Endothelial cell of umbilical vein (primary cell): ENCODE measurements at regions not wholly inside any gene's neighbourhood (a gene's known extent, or its start where the extent isn't known, plus 50 kb on each side); places are given as distances from the start of the nearest gene placed in this dataset.

Experiments used
- CTCF ChIP-seq, 2 donors: IDR thresholded peaks; 1 replicate in 1 of 2; 2 replicates in 1 of 2; pipeline ENCODE4 v1.5.1; 2011; ENCODE audit warnings: low read length in 2 of 2, mild to moderate bottlenecking in 2 of 2, moderate library complexity in 2 of 2, control low read depth in 1 of 2, inconsistent platforms in 1 of 2, low read depth in 1 of 2; ENCODE audit not compliant: insufficient read depth in 1 of 2; ENCODE audit errors: extremely low read depth in 1 of 2
- EZH2 ChIP-seq: IDR thresholded peaks from 2 replicates; pipeline ENCODE4 v1.6.1; 2012; ENCODE audit warnings: borderline replicate concordance, low read depth, mild to moderate bottlenecking, moderate library complexity, low read length, inconsistent platforms; ENCODE audit not compliant: severe bottlenecking
- GATA2 ChIP-seq: IDR thresholded peaks from 2 replicates; pipeline ENCODE4 v1.7.0; 2011; ENCODE audit warnings: low read depth, mild to moderate bottlenecking, moderate library complexity, mixed read lengths, low read length; ENCODE audit not compliant: insufficient read length, insufficient read depth
- JUN ChIP-seq: IDR thresholded peaks from 2 replicates; pipeline ENCODE4 v1.6.1; 2011; ENCODE audit warnings: borderline replicate concordance, low read depth; ENCODE audit not compliant: insufficient read length, insufficient read depth
- POLR2A ChIP-seq: IDR thresholded peaks from 2 replicates; pipeline ENCODE4 v1.6.1; 2012; ENCODE audit warnings: low read depth, mild to moderate bottlenecking, control low read depth, low read length

- TF ChIP-seq CTCF (IDR thresholded peaks at IDR 0.05; ENCODE audit: extremely low read depth in 1 of 2, insufficient read depth in 1 of 2, low read depth in 1 of 2, low read length in 2 of 2) (no peak), GATA2 (no peak), EZH2 (no peak), JUN (no peak), POLR2A (no peak)
Measured at GRCh38 chr18:78855188-78855587, 124.4 kb upstream of the SALL3 start.
